ENCODE measurements at regions not wholly inside any gene's neighbourhood (a gene's known extent, or its start where the extent isn't known, plus 50 kb on each side); places are given as distances from the start of the nearest gene placed in this dataset.

- Histone ChIP-seq H3K27me3 (ENCODE audit: insufficient read depth, insufficient read length) (no peaks in the 10 kb centered on the region), H3K4me1 (ENCODE audit: insufficient read depth, insufficient read length) (peaks cover 14% of the 10 kb centered on the region), H3K9me3 (ENCODE audit: insufficient read depth, low read length) (no peaks in the 10 kb centered on the region), H3K9ac (ENCODE audit: insufficient read length, low read depth) (no peak overlapping the region), H3K36me3 (ENCODE audit: insufficient read depth, insufficient read length, low read length) (no peaks in the 10 kb centered on the region), H3K4me3 (ENCODE audit: insufficient read length, low read depth) (no peak overlapping the region)
- DNase-seq (ENCODE audit: low read depth, low spot score), result no peak
- no peak for TF ChIP-seq ZNF274 (IDR thresholded peaks at IDR 0.05; ENCODE audit: low read depth, low read length)
- TF ChIP-seq YY1 (IDR thresholded peaks at IDR 0.05; ENCODE audit: insufficient read depth, insufficient read length), result no peak
- no peak for TF ChIP-seq SUZ12 (IDR thresholded peaks at IDR 0.05; ENCODE audit: extremely low read depth, insufficient read depth, insufficient read length)
Measured at GRCh38 chr17:36682773-36683172, 81.4 kb downstream of the MRM1 start.

- Histone ChIP-seq H3K27me3 (ENCODE audit: insufficient read depth, insufficient read length) (no peaks in the 10 kb centered on the region), H3K9ac (ENCODE audit: insufficient read length, low read depth) (no peak overlapping the region), H3K9me3 (ENCODE audit: insufficient read depth, low read length) (no peaks in the 10 kb centered on the region), H3K36me3 (ENCODE audit: insufficient read depth, insufficient read length, low read length) (no peaks in the 10 kb centered on the region), H3K4me3 (ENCODE audit: insufficient read length, low read depth) (no peak overlapping the region), H3K4me1 (ENCODE audit: insufficient read depth, insufficient read length) (peaks cover 17% of the 10 kb centered on the region)
- DNase-seq (ENCODE audit: low read depth, low spot score), result no peak
- no peak for TF ChIP-seq YY1 (IDR thresholded peaks at IDR 0.05; ENCODE audit: insufficient read depth, insufficient read length)
Measured at GRCh38 chr17:36683387-36683786, 82.0 kb downstream of the MRM1 start.

GRCh38 chr17:36684134-36684533 is 82.8 kb downstream of the MRM1 start:
- H3K4me1 ChIP-seq (ENCODE audit: insufficient read depth, insufficient read length), result peaks cover 17% of the 10 kb centered on the region
- no peaks in the 10 kb centered on the region for H3K27me3 ChIP-seq (ENCODE audit: insufficient read depth, insufficient read length)
- TF ChIP-seq ZNF274 (IDR thresholded peaks at IDR 0.05; ENCODE audit: low read depth, low read length) (no peak), YY1 (IDR thresholded peaks at IDR 0.05; ENCODE audit: insufficient read depth, insufficient read length) (no peak), SUZ12 (IDR thresholded peaks at IDR 0.05; ENCODE audit: extremely low read depth, insufficient read depth, insufficient read length) (no peak)

GRCh38 chr17:36686123-36686669 is 84.8 kb downstream of the MRM1 start:
- TF ChIP-seq YY1 (IDR thresholded peaks at IDR 0.05; ENCODE audit: insufficient read depth, insufficient read length), result no peak
- no peak for TF ChIP-seq ZNF274 (IDR thresholded peaks at IDR 0.05; ENCODE audit: low read depth, low read length)
- TF ChIP-seq SUZ12 (IDR thresholded peaks at IDR 0.05; ENCODE audit: extremely low read depth, insufficient read depth, insufficient read length), result no peak
- Histone ChIP-seq H3K4me1 (ENCODE audit: insufficient read depth, insufficient read length) (peaks cover 12% of the 10 kb centered on the region), H3K27me3 (ENCODE audit: insufficient read depth, insufficient read length) (no peaks in the 10 kb centered on the region), H3K9ac (ENCODE audit: insufficient read length, low read depth) (peak overlapping the region; percentile 10), H3K9me3 (ENCODE audit: insufficient read depth, low read length) (no peaks in the 10 kb centered on the region), H3K4me3 (ENCODE audit: insufficient read length, low read depth) (no peak overlapping the region), H3K36me3 (ENCODE audit: insufficient read depth, insufficient read length, low read length) (no peaks in the 10 kb centered on the region)
- no peak for DNase-seq (ENCODE audit: low read depth, low spot score)

More at GRCh38 chr17:36684134-36684533, 82.8 kb downstream of the MRM1 start:
- Histone ChIP-seq H3K9ac (ENCODE audit: insufficient read length, low read depth) (no peak overlapping the region), H3K36me3 (ENCODE audit: insufficient read depth, insufficient read length, low read length) (no peaks in the 10 kb centered on the region), H3K9me3 (ENCODE audit: insufficient read depth, low read length) (no peaks in the 10 kb centered on the region), H3K4me3 (ENCODE audit: insufficient read length, low read depth) (no peak overlapping the region)
- no peak for DNase-seq (ENCODE audit: low read depth, low spot score)

- Histone ChIP-seq H3K36me3 (ENCODE audit: insufficient read depth, insufficient read length, low read length) (no peaks in the 10 kb centered on the region), H3K9ac (ENCODE audit: insufficient read length, low read depth) (no peak overlapping the region), H3K4me1 (ENCODE audit: insufficient read depth, insufficient read length) (peaks cover 9% of the 10 kb centered on the region), H3K9me3 (ENCODE audit: insufficient read depth, low read length) (no peaks in the 10 kb centered on the region), H3K4me3 (ENCODE audit: insufficient read length, low read depth) (no peak overlapping the region), H3K27me3 (ENCODE audit: insufficient read depth, insufficient read length) (no peaks in the 10 kb centered on the region)
- DNase-seq (ENCODE audit: low read depth, low spot score), result no peak
- no peak for TF ChIP-seq YY1 (IDR thresholded peaks at IDR 0.05; ENCODE audit: insufficient read depth, insufficient read length)
Measured at GRCh38 chr17:36687736-36688135, 86.4 kb downstream of the MRM1 start.

GRCh38 chr17:36689089-36689667 is 87.8 kb downstream of the MRM1 start:
- Histone ChIP-seq H3K36me3 (ENCODE audit: insufficient read depth, insufficient read length, low read length) (no peaks in the 10 kb centered on the region), H3K4me1 (ENCODE audit: insufficient read depth, insufficient read length) (peaks cover 9% of the 10 kb centered on the region), H3K4me3 (ENCODE audit: insufficient read length, low read depth) (no peak overlapping the region), H3K9me3 (ENCODE audit: insufficient read depth, low read length) (no peaks in the 10 kb centered on the region), H3K9ac (ENCODE audit: insufficient read length, low read depth) (no peak overlapping the region), H3K27me3 (ENCODE audit: insufficient read depth, insufficient read length) (no peaks in the 10 kb centered on the region)
- DNase-seq (ENCODE audit: low read depth, low spot score), result no peak
- TF ChIP-seq ZNF274 (IDR thresholded peaks at IDR 0.05; ENCODE audit: low read depth, low read length), result no peak
- no peak for TF ChIP-seq SUZ12 (IDR thresholded peaks at IDR 0.05; ENCODE audit: extremely low read depth, insufficient read depth, insufficient read length)
- no peak for TF ChIP-seq YY1 (IDR thresholded peaks at IDR 0.05; ENCODE audit: insufficient read depth, insufficient read length)

GRCh38 chr17:36690190-36690589 is 88.8 kb downstream of the MRM1 start:
- TF ChIP-seq YY1 (IDR thresholded peaks at IDR 0.05; ENCODE audit: insufficient read depth, insufficient read length), result no peak
- no peak for TF ChIP-seq ZNF274 (IDR thresholded peaks at IDR 0.05; ENCODE audit: low read depth, low read length)
- TF ChIP-seq SUZ12 (IDR thresholded peaks at IDR 0.05; ENCODE audit: extremely low read depth, insufficient read depth, insufficient read length), result no peak
- no peak for DNase-seq (ENCODE audit: low read depth, low spot score)
- no peaks in the 10 kb centered on the region for H3K27me3 ChIP-seq (ENCODE audit: insufficient read depth, insufficient read length)
- no peaks in the 10 kb centered on the region for H3K36me3 ChIP-seq (ENCODE audit: insufficient read depth, insufficient read length, low read length)
- H3K9ac ChIP-seq (ENCODE audit: insufficient read length, low read depth), result no peak overlapping the region
- no peak overlapping the region for H3K4me3 ChIP-seq (ENCODE audit: insufficient read length, low read depth)
- H3K9me3 ChIP-seq (ENCODE audit: insufficient read depth, low read length), result no peaks in the 10 kb centered on the region
- H3K4me1 ChIP-seq (ENCODE audit: insufficient read depth, insufficient read length), result peaks cover 9% of the 10 kb centered on the region

Measured in NT2/D1 (cell line).